Heart left ventricle (tissue), 16 donors: ENCODE measurements at regions not wholly inside any gene's neighbourhood (a gene's known extent, or its start where the extent isn't known, plus 50 kb on each side); places are given as distances from the start of the nearest gene placed in this dataset.

Experiments
- ATAC-seq, 4 donors: fragments of 200-7000 bp; cut with Tn5 transposase; one replicate each; pipeline ENCODE4 v1.9.1; 2020 to 2022; ENCODE audit warnings: moderate library complexity in 4 of 4, mild to moderate bottlenecking in 3 of 4, moderate number of reproducible peaks in 1 of 4
- DNase-seq, 5 donors: peaks; one replicate each; pipeline ENCODE4 v3.0.0-alpha.2; 2020
- H3K27ac ChIP-seq, 12 donors: fragments of 200-600 bp; sonication (generic) in 4 of 12; one replicate each; pipeline versions ENCODE4 v1.5.0 to v1.8.0; 2016 to 2022; ENCODE audit warnings: mild to moderate bottlenecking in 2 of 12
- H3K27me3 ChIP-seq, 9 donors: fragments of 200-600 bp; sonication (generic) in 2 of 9; one replicate each; pipeline versions ENCODE4 v1.5.1 to v1.8.0; 2016 to 2022; ENCODE audit warnings: mild to moderate bottlenecking in 3 of 9
- H3K36me3 ChIP-seq, 9 donors: fragments of 200-600 bp; sonication (generic) in 2 of 9; one replicate each; pipeline versions ENCODE4 v1.5.0 to v1.8.0; 2018 to 2022; ENCODE audit warnings: mild to moderate bottlenecking in 2 of 9
- H3K4me1 ChIP-seq, 12 donors: fragments of 200-600 bp; sonication (generic) in 4 of 12; one replicate each; pipeline versions ENCODE4 v1.5.0 to v1.8.0; 2016 to 2022; ENCODE audit warnings: mild to moderate bottlenecking in 3 of 12
- H3K4me3 ChIP-seq, 12 donors: fragments of 200-600 bp; sonication (generic) in 4 of 12; one replicate each; pipeline versions ENCODE4 v1.5.0 to v1.8.0; 2017 to 2022; ENCODE audit warnings: mild to moderate bottlenecking in 9 of 12, moderate library complexity in 4 of 12
- H3K9me3 ChIP-seq, 12 donors: fragments of 200-600 bp; sonication (generic) in 4 of 12; one replicate each; pipeline versions ENCODE4 v1.5.0 to v1.8.0; 2016 to 2022; ENCODE audit warnings: mild to moderate bottlenecking in 1 of 12
- POLR2A ChIP-seq, 2 donors: fragments of 450-650 bp; IDR thresholded peaks; one replicate each; pipeline ENCODE4 v1.6.1; 2017; ENCODE audit warnings: antibody characterized with exemption in 2 of 2, mild to moderate bottlenecking in 2 of 2, moderate library complexity in 2 of 2
- WGBS, 4 donors: extraction: QIAGEN DNeasy Blood & Tissue Kit in 2 of 4; methylation state at CpG; one replicate each; pipeline versions ENCODE4 v1.1.5 to v1.1.7; 2013 to 2018; 5-methylcytosine and 5-hydroxymethylcytosine counted together
- intact Hi-C, 10 donors: fragments of 100-400 bp; cut with DNase I; formaldehyde crosslinking; loops; one replicate each; pipeline versions ENCODE4 v1.11.1 to v1.14.2; 2022
- TF ChIP-seq, protein P1 (sequence below), 12 donors: fragments of 200-600 bp; sonication (generic) in 4 of 12; IDR thresholded peaks; one replicate each; pipeline versions ENCODE4 v1.5.0 to v1.8.0; 2018 to 2022; ENCODE audit warnings: antibody characterized with exemption in 12 of 12, mild to moderate bottlenecking in 5 of 12
- donor health status: ischemic (EF 13 %, LVEDD 7.1; RV severe dilation, severe dysfunction).
- donor health status: healthy with polysubstance abuse.
- donor health status: DM: no; HTN: yes; CAD: no.
- donor health status: DM: no; HTN: no; CAD: no.
- donor health status: ischemic (EF 25% LVEDD 6.9; RV normal size, moderate dysfunction).
- donor health status: ischemic (EF 25% LVEDD 5.7; RV mildly dilated, moderate dysfunction).
- donor health status: healthy.
- donor health status: DM: yes; HTN: yes; CAD: no.
- donor health status: ischemic (EF 35%, LVEDD 5.7; RV mildly dilated, moderate dysfunction).
- donor health status: nonischemic (EF 11% LVEDD 7.7; RV severe dilation, severe dysfunction).
- donor health status: DM: yes; HTN: yes; CAD: no.
- donor health status: PGD.
- donor health status: ischemic (EF 29% LVEDD 5.4; RV normal size, mild dysfunction).
- donor health status: nonischemic (EF 23%, LVEDD 6.1; RV moderate dilation, normal function).

DNA sequence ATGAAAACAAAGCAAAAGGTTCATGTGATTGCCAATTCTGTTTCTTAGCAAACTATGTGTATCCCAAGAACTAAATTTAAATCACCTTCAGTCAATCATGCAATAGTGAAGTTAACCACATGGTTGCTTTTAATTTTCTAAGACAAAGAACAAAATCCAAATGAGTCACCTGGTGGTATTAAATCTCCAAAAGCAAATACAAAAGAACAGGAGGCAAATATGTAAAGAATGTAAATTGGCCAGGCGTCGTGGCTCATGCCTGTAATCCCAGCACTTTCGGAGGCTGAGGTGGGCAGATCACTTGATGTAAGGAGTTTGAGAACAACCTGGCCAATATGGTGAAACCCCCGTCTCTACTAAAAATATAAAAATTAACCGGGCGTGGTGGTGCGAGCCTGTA, 54.2 kb upstream of the PIK3R4 start:
- Histone ChIP-seq H3K4me3 (no peak overlapping the region), H3K36me3 (no peaks in the 10 kb centered on the region), H3K9me3 (no peaks in the 10 kb centered on the region), H3K4me1 (no peaks in the 10 kb centered on the region), H3K27ac (no peak overlapping the region), H3K27me3 (no peaks in the 10 kb centered on the region)
- TF ChIP-seq POLR2A (IDR thresholded peaks at IDR 0.05), result no peak
- TF ChIP-seq, protein P1, sequence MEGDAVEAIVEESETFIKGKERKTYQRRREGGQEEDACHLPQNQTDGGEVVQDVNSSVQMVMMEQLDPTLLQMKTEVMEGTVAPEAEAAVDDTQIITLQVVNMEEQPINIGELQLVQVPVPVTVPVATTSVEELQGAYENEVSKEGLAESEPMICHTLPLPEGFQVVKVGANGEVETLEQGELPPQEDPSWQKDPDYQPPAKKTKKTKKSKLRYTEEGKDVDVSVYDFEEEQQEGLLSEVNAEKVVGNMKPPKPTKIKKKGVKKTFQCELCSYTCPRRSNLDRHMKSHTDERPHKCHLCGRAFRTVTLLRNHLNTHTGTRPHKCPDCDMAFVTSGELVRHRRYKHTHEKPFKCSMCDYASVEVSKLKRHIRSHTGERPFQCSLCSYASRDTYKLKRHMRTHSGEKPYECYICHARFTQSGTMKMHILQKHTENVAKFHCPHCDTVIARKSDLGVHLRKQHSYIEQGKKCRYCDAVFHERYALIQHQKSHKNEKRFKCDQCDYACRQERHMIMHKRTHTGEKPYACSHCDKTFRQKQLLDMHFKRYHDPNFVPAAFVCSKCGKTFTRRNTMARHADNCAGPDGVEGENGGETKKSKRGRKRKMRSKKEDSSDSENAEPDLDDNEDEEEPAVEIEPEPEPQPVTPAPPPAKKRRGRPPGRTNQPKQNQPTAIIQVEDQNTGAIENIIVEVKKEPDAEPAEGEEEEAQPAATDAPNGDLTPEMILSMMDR (IDR thresholded peaks at IDR 0.05), result no peak
- DNase-seq, result no peak
- intact Hi-C loops, result no loop called here
- WGBS, 4 donors, result 83 to 85% (median 85%) methylated on average over 7 of the region's 7 CpGs
- ATAC-seq, result no peak

DNA sequence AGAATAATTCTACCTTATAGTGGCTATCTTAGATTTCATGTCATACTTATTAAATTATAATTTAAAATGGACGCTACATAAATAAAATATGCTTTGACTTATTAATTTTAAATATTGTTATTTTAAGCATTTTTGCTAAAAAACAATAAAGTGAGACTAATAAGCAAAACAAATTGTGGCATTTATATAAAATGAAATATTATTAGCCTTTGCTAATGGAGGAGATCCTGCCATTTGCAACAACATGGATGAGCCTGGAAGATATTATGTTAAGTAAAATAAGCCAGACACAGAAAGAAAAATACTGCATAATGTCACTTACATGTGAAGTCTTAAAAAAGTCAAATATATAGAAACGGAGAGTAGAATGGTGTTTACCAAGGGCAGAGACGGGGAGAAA, 54.8 kb upstream of the PIK3R4 start:
- Histone ChIP-seq H3K9me3 (no peaks in the 10 kb centered on the region), H3K4me3 (no peak overlapping the region), H3K27me3 (no peaks in the 10 kb centered on the region), H3K4me1 (no peaks in the 10 kb centered on the region), H3K27ac (no peak overlapping the region), H3K36me3 (no peaks in the 10 kb centered on the region)
- TF ChIP-seq, protein P1 (IDR thresholded peaks at IDR 0.05), result no peak
- no peak for TF ChIP-seq POLR2A (IDR thresholded peaks at IDR 0.05)
- DNase-seq, result no peak
- intact Hi-C loops, result no loop called here
- no peak for ATAC-seq
- WGBS, 4 donors, result 89 to 94% (median 91%) methylated on average over 3 of the region's 3 CpGs

- H3K4me1 ChIP-seq, result no peaks in the 10 kb centered on the region
- no peak overlapping the region for H3K4me3 ChIP-seq
- TF ChIP-seq, protein P1 (IDR thresholded peaks at IDR 0.05), result no peak
- TF ChIP-seq POLR2A (IDR thresholded peaks at IDR 0.05), result no peak
- no peaks in the 10 kb centered on the region for H3K9me3 ChIP-seq
- intact Hi-C loops, result no loop called here
- 75 to 87% (median 80%) methylated on average over 2 of the region's 2 CpGs for WGBS, 4 donors
- H3K27me3 ChIP-seq, result no peaks in the 10 kb centered on the region
- no peak for ATAC-seq
- no peak overlapping the region for H3K27ac ChIP-seq
- H3K36me3 ChIP-seq, result no peaks in the 10 kb centered on the region
- DNase-seq, result no peak
Measured at GRCh38 chr3:130811557-130811956, 64.9 kb upstream of the PIK3R4 start.

GRCh38 chr3:130814691-130815472, 68.3 kb upstream of the PIK3R4 start:
- Histone ChIP-seq H3K27me3 (no peaks in the 10 kb centered on the region), H3K9me3 (no peaks in the 10 kb centered on the region), H3K36me3 (no peaks in the 10 kb centered on the region), H3K4me3 (no peak overlapping the region), H3K4me1 (no peaks in the 10 kb centered on the region), H3K27ac (no peak overlapping the region)
- peak in 1 of 5 donors; percentile 57 for DNase-seq
- WGBS, 4 donors, result 82 to 91% (median 88%) methylated on average over 14 to 36 of the region's 36 CpGs
- TF ChIP-seq, protein P1 (IDR thresholded peaks at IDR 0.05), result no peak
- no peak for TF ChIP-seq POLR2A (IDR thresholded peaks at IDR 0.05)
- intact Hi-C loops, result no loop called here
- ATAC-seq, result no peak
